SK-N-SH treated with all-trans-retinoic acid at 6 μM for 48 hours (cell line): ENCODE measurements at regions not wholly inside any gene's neighbourhood (a gene's known extent, or its start where the extent isn't known, plus 50 kb on each side); places are given as distances from the start of the nearest gene placed in this dataset.

Experiments used
- ATAC-seq: fragments of 200-7000 bp; cut with Tn5 transposase; 3 replicates; pipeline ENCODE4 v1.9.1; 2020; ENCODE audit warnings: mild to moderate bottlenecking, moderate library complexity
- ARNTL ChIP-seq: fragments of 450-650 bp; formaldehyde crosslinking; IDR thresholded peaks from 2 replicates; pipeline ENCODE4 v1.5.0; 2020; ENCODE audit warnings: low read depth, mild to moderate bottlenecking, moderate library complexity, borderline replicate concordance
- BACH2 ChIP-seq: fragments of 250-450 bp; sonication (Bioruptor Pico); IDR thresholded peaks from 2 replicates; pipeline ENCODE4 v1.9.0; 2021; ENCODE audit warnings: mild to moderate bottlenecking, borderline replicate concordance
- CSDC2 ChIP-seq: fragments of 250-450 bp; sonication (Bioruptor Pico); IDR thresholded peaks from 2 replicates; pipeline ENCODE4 v1.5.0; 2020; ENCODE audit warnings: mild to moderate bottlenecking, moderate library complexity
- GLIS3 ChIP-seq: fragments of 250-450 bp; sonication (Bioruptor Pico); IDR thresholded peaks from 2 replicates; pipeline ENCODE4 v1.5.0; 2020; ENCODE audit warnings: mild to moderate bottlenecking, moderate library complexity
- ISL1 ChIP-seq: fragments of 250-450 bp; sonication (Bioruptor Pico); IDR thresholded peaks from 2 replicates; pipeline ENCODE4 v2.1.2; 2022; ENCODE audit warnings: mild to moderate bottlenecking, moderate library complexity
- OSR1 ChIP-seq: fragments of 250-450 bp; sonication (Bioruptor Pico); IDR thresholded peaks from 2 replicates; pipeline ENCODE4 v1.8.0; 2022; ENCODE audit warnings: moderate library complexity, mild to moderate bottlenecking, inconsistent platforms
- PPARA ChIP-seq: fragments of 250-450 bp; sonication (Bioruptor Pico); IDR thresholded peaks from 2 replicates; pipeline ENCODE4 v1.5.0; 2020; ENCODE audit warnings: mild to moderate bottlenecking, borderline replicate concordance
- RARB ChIP-seq: fragments of 250-450 bp; sonication (Bioruptor Pico); IDR thresholded peaks from 2 replicates; pipeline ENCODE4 v1.8.0; 2021; ENCODE audit warnings: mild to moderate bottlenecking, moderate library complexity
- SNAI2 ChIP-seq: fragments of 250-450 bp; sonication (Bioruptor Pico); IDR thresholded peaks from 2 replicates; pipeline ENCODE4 v1.5.0; 2020; ENCODE audit warnings: mild to moderate bottlenecking, moderate library complexity
- TCF4 ChIP-seq: fragments of 250-450 bp; sonication (Bioruptor Pico); IDR thresholded peaks from 2 replicates; pipeline ENCODE4 v1.8.0; 2021; ENCODE audit warnings: mild to moderate bottlenecking, moderate library complexity, borderline replicate concordance
- TOX ChIP-seq: fragments of 250-450 bp; sonication (Bioruptor Pico); IDR thresholded peaks from 2 replicates; pipeline ENCODE4 v1.8.0; 2021; ENCODE audit warnings: mild to moderate bottlenecking, moderate library complexity, borderline replicate concordance
- ZC3H10 ChIP-seq: fragments of 250-450 bp; sonication (Bioruptor Pico); IDR thresholded peaks from 2 replicates; pipeline ENCODE4 v1.5.1; 2021; ENCODE audit warnings: mild to moderate bottlenecking, moderate library complexity
- ZFP3 ChIP-seq: fragments of 250-450 bp; sonication (Bioruptor Pico); IDR thresholded peaks from 2 replicates; pipeline ENCODE4 v1.5.0; 2020; ENCODE audit warnings: mild to moderate bottlenecking, moderate library complexity
- ZFP30 ChIP-seq: fragments of 450-650 bp; formaldehyde crosslinking; IDR thresholded peaks from 2 replicates; pipeline ENCODE4 v1.5.0; 2022; ENCODE audit warnings: mild to moderate bottlenecking, moderate library complexity
- ZNF565 ChIP-seq: fragments of 450-650 bp; formaldehyde crosslinking; conservative IDR thresholded peaks from 2 replicates; pipeline ENCODE4 v1.5.0; 2020; ENCODE audit warnings: low read depth, mild to moderate bottlenecking, moderate library complexity
- ZNF70 ChIP-seq: fragments of 450-650 bp; formaldehyde crosslinking; IDR thresholded peaks from 2 replicates; pipeline ENCODE4 v1.5.0; 2020; ENCODE audit warnings: mild to moderate bottlenecking, moderate library complexity
- ZNF8 ChIP-seq: fragments of 450-650 bp; formaldehyde crosslinking; IDR thresholded peaks from 2 replicates; pipeline ENCODE4 v1.5.0; 2020; ENCODE audit warnings: mild to moderate bottlenecking, moderate library complexity
- TF ChIP-seq, protein P1 (sequence below): fragments of 250-450 bp; sonication (Bioruptor Pico); IDR thresholded peaks from 2 replicates; pipeline ENCODE4 v1.8.0; 2020; ENCODE audit warnings: mild to moderate bottlenecking, moderate library complexity, borderline replicate concordance
- TF ChIP-seq, protein P2 (sequence below): fragments of 250-450 bp; sonication (Bioruptor Pico); IDR thresholded peaks from 2 replicates; pipeline ENCODE4 v1.5.0; 2020; ENCODE audit warnings: mild to moderate bottlenecking, moderate library complexity
- TF ChIP-seq, protein P3 (sequence below): fragments of 250-450 bp; sonication (Bioruptor Pico); IDR thresholded peaks from 2 replicates; pipeline ENCODE4 v1.5.1; 2020; ENCODE audit warnings: low read depth, mild to moderate bottlenecking, moderate library complexity
- TF ChIP-seq, protein P4 (sequence below): fragments of 250-450 bp; sonication (Bioruptor Pico); IDR thresholded peaks from 2 replicates; pipeline ENCODE4 v1.5.1; 2021; ENCODE audit warnings: mild to moderate bottlenecking, moderate library complexity

DNA sequence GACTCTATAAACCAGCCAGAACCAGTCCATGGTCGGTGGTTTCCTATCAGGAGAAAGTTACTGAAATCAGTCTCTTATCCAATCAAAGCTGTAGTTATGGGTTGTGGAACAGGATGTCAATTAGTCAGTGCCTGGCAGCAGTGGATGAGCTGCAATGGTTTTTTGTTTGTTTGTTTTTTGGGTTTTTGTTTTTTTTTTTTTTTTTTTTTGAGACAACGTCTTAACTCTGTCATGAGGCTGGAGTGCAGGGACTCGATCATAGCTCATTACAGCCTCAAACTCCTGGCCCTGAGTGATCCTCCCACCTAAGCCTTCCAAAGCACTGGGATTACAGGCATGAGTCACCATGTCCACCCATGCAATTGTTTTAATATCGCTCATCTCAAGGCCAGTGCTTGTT, 113.3 kb upstream of the CAND1 start:
- TF ChIP-seq TCF4 (CRISPR knock-in tag), result no peak
- no peak for TF ChIP-seq SNAI2 (CRISPR knock-in tag)
- TF ChIP-seq TOX, result no peak
- no peak for TF ChIP-seq GLIS3 (CRISPR knock-in tag)
- TF ChIP-seq ZNF565 (CRISPR knock-in tag), result no peak
- TF ChIP-seq ZFP3 (CRISPR knock-in tag), result no peak
- TF ChIP-seq ZNF8 (CRISPR knock-in tag), result no peak
- TF ChIP-seq, protein P1, sequence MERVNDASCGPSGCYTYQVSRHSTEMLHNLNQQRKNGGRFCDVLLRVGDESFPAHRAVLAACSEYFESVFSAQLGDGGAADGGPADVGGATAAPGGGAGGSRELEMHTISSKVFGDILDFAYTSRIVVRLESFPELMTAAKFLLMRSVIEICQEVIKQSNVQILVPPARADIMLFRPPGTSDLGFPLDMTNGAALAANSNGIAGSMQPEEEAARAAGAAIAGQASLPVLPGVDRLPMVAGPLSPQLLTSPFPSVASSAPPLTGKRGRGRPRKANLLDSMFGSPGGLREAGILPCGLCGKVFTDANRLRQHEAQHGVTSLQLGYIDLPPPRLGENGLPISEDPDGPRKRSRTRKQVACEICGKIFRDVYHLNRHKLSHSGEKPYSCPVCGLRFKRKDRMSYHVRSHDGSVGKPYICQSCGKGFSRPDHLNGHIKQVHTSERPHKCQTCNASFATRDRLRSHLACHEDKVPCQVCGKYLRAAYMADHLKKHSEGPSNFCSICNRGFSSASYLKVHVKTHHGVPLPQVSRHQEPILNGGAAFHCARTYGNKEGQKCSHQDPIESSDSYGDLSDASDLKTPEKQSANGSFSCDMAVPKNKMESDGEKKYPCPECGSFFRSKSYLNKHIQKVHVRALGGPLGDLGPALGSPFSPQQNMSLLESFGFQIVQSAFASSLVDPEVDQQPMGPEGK (CRISPR knock-in tag), result no peak
- no peak for ATAC-seq

DNA sequence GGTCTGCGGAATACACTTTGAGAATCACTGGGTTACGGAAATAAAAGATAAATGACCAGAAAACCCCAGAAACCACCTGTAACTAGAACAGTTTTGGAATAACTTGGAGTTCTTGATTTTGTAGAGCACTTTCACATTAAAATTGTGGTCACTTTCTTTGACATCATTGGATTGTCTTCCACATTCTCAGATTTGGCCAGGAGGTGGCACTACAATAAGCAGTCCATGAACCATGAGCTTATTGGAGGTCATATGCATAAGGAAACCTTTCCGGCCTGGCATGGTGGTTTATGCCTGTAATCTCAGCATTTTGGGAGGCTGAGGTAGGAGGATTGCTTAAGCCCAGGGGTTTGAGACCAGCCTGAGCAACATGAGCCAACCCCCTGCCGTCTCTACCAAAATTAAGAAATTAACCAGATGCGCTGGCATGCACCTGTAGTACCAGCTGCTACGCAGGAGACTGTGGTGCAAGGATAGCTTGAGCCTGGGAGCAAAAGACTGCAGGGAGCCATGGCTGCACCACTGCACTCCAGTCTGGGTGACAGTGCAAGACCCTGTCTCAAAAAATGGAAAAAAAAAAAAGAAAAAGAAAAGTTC, 107.7 kb upstream of the CAND1 start:
- peak; percentile 80 for ATAC-seq
- peak; percentile 29; the same call in 1 of the 2 replicates for TF ChIP-seq ZNF70 (CRISPR knock-in tag)
- no peak for TF ChIP-seq RARB (CRISPR knock-in tag)
- no peak for TF ChIP-seq BACH2
- no peak for TF ChIP-seq ZFP30 (CRISPR knock-in tag)
- TF ChIP-seq, protein P2, sequence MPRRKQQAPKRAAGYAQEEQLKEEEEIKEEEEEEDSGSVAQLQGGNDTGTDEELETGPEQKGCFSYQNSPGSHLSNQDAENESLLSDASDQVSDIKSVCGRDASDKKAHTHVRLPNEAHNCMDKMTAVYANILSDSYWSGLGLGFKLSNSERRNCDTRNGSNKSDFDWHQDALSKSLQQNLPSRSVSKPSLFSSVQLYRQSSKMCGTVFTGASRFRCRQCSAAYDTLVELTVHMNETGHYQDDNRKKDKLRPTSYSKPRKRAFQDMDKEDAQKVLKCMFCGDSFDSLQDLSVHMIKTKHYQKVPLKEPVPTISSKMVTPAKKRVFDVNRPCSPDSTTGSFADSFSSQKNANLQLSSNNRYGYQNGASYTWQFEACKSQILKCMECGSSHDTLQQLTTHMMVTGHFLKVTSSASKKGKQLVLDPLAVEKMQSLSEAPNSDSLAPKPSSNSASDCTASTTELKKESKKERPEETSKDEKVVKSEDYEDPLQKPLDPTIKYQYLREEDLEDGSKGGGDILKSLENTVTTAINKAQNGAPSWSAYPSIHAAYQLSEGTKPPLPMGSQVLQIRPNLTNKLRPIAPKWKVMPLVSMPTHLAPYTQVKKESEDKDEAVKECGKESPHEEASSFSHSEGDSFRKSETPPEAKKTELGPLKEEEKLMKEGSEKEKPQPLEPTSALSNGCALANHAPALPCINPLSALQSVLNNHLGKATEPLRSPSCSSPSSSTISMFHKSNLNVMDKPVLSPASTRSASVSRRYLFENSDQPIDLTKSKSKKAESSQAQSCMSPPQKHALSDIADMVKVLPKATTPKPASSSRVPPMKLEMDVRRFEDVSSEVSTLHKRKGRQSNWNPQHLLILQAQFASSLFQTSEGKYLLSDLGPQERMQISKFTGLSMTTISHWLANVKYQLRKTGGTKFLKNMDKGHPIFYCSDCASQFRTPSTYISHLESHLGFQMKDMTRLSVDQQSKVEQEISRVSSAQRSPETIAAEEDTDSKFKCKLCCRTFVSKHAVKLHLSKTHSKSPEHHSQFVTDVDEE (CRISPR knock-in tag), result no peak
- TF ChIP-seq GLIS3 (CRISPR knock-in tag), result no peak

DNA sequence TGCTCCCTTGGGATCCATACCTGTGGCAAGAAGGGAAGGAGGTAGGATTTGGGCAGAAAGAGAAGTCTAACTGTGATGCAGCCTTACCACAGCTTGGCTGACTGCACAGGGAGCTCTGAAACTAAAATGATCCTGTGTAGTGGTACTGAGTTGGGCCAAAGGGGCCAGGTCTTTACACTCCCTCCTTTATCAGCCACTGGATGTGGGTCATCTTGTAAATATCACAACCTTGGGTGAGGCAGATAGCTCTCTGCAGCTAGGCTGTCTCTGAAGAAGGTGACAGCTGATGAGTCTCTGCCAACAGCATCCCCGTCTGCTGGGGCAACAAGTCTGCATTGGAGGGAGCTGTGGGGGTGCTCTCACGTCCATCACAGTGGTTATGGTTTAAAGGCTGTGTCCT, 95.9 kb upstream of the CAND1 start:
- TF ChIP-seq, protein P3, sequence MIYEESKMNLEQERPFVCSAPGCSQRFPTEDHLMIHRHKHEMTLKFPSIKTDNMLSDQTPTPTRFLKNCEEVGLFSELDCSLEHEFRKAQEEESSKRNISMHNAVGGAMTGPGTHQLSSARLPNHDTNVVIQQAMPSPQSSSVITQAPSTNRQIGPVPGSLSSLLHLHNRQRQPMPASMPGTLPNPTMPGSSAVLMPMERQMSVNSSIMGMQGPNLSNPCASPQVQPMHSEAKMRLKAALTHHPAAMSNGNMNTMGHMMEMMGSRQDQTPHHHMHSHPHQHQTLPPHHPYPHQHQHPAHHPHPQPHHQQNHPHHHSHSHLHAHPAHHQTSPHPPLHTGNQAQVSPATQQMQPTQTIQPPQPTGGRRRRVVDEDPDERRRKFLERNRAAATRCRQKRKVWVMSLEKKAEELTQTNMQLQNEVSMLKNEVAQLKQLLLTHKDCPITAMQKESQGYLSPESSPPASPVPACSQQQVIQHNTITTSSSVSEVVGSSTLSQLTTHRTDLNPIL (CRISPR knock-in tag), result no peak
- TF ChIP-seq ZFP30 (CRISPR knock-in tag), result no peak
- no peak for TF ChIP-seq CSDC2 (CRISPR knock-in tag)
- TF ChIP-seq ZNF8 (CRISPR knock-in tag), result no peak
- no peak for TF ChIP-seq ISL1
- TF ChIP-seq RARB (CRISPR knock-in tag), result no peak
- TF ChIP-seq, protein P4, sequence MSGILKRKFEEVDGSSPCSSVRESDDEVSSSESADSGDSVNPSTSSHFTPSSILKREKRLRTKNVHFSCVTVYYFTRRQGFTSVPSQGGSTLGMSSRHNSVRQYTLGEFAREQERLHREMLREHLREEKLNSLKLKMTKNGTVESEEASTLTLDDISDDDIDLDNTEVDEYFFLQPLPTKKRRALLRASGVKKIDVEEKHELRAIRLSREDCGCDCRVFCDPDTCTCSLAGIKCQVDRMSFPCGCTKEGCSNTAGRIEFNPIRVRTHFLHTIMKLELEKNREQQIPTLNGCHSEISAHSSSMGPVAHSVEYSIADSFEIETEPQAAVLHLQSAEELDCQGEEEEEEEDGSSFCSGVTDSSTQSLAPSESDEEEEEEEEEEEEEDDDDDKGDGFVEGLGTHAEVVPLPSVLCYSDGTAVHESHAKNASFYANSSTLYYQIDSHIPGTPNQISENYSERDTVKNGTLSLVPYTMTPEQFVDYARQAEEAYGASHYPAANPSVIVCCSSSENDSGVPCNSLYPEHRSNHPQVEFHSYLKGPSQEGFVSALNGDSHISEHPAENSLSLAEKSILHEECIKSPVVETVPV, result no peak
- TF ChIP-seq PPARA (CRISPR knock-in tag), result no peak
- TF ChIP-seq ZNF565 (CRISPR knock-in tag), result no peak
- TF ChIP-seq ZFP3 (CRISPR knock-in tag), result no peak
- no peak for TF ChIP-seq OSR1 (CRISPR knock-in tag)
- TF ChIP-seq ZNF70 (CRISPR knock-in tag), result no peak
- TF ChIP-seq ZC3H10 (CRISPR knock-in tag), result no peak
- no peak for TF ChIP-seq GLIS3 (CRISPR knock-in tag)
- TF ChIP-seq, protein P2 (CRISPR knock-in tag), result no peak
- TF ChIP-seq, protein P1 (CRISPR knock-in tag), result no peak
- TF ChIP-seq ARNTL (CRISPR knock-in tag), result no peak
- ATAC-seq, result no peak
